ENCODE measurements at regions not wholly inside any gene's neighbourhood (a gene's known extent, or its start where the extent isn't known, plus 50 kb on each side); places are given as distances from the start of the nearest gene placed in this dataset.

DNA sequence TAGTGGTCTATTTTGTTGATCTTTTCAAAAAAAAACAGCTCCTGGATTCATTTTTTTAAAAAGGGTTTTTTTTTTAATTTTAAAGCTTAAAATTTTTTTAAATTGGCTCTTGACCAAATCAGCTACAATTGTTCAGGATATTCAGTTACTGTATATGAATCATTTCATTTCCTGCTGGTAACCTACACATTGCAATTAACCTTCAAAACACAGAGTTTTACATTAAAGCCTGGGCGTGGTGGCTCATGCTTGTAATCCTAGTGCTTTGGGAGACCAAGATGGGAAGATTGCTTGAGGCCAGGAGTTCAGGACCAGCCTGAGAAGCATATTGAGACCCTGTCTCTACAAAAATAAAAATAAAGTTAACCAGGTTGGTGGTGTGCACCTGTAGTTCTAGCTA lies 163.4 kb downstream of the ALDH1A2 start:
- WGBS, result 92% methylated on average over 1 of the region's 1 CpG
- H3K4me1 ChIP-seq (ENCODE audit: control insufficient read depth in 4 of 4, insufficient read depth in 4 of 4, low read length in 3 of 4), result no peaks in the 10 kb centered on the region
- H3K27ac ChIP-seq (ENCODE audit: low read depth in 1 of 2, low read length in 2 of 2), result no peak overlapping the region
- H3K9me3 ChIP-seq (ENCODE audit: control insufficient read depth in 4 of 4, low read length in 3 of 4), result no peaks in the 10 kb centered on the region
- H3K4me3 ChIP-seq (ENCODE audit: low read depth in 1 of 3, low read length in 3 of 3), result no peak overlapping the region
- no peaks in the 10 kb centered on the region for H3K36me3 ChIP-seq (ENCODE audit: control insufficient read depth in 4 of 4, insufficient read depth in 3 of 4, low read depth in 1 of 4, low read length in 3 of 4)
- no peaks in the 10 kb centered on the region for H3K27me3 ChIP-seq (ENCODE audit: control insufficient read depth in 4 of 4, insufficient read depth in 4 of 4, low read length in 3 of 4)
- no peak overlapping the region for H3K9ac ChIP-seq (ENCODE audit: low read depth in 1 of 2, low read length in 2 of 2)
- TF ChIP-seq, protein P1, sequence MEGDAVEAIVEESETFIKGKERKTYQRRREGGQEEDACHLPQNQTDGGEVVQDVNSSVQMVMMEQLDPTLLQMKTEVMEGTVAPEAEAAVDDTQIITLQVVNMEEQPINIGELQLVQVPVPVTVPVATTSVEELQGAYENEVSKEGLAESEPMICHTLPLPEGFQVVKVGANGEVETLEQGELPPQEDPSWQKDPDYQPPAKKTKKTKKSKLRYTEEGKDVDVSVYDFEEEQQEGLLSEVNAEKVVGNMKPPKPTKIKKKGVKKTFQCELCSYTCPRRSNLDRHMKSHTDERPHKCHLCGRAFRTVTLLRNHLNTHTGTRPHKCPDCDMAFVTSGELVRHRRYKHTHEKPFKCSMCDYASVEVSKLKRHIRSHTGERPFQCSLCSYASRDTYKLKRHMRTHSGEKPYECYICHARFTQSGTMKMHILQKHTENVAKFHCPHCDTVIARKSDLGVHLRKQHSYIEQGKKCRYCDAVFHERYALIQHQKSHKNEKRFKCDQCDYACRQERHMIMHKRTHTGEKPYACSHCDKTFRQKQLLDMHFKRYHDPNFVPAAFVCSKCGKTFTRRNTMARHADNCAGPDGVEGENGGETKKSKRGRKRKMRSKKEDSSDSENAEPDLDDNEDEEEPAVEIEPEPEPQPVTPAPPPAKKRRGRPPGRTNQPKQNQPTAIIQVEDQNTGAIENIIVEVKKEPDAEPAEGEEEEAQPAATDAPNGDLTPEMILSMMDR (IDR thresholded peaks at IDR 0.05; ENCODE audit: low read depth, low read length, missing input control), result no peak
- no peak for TF ChIP-seq FOXA2 (IDR thresholded peaks at IDR 0.05)
- no peak for TF ChIP-seq JUND (IDR thresholded peaks at IDR 0.05)
- TF ChIP-seq HNF4G (IDR thresholded peaks at IDR 0.05), result no peak
- no peak for TF ChIP-seq NR2F2 (IDR thresholded peaks at IDR 0.05)
- no peak for TF ChIP-seq RXRA (IDR thresholded peaks at IDR 0.05)
- TF ChIP-seq FOXA1 (IDR thresholded peaks at IDR 0.05), result no peak
- TF ChIP-seq, protein P2, sequence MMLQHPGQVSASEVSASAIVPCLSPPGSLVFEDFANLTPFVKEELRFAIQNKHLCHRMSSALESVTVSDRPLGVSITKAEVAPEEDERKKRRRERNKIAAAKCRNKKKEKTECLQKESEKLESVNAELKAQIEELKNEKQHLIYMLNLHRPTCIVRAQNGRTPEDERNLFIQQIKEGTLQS (IDR thresholded peaks at IDR 0.05), result no peak
- no peak for TF ChIP-seq EGR1 (IDR thresholded peaks at IDR 0.05; ENCODE audit: low read depth in 2 of 2)
- no peak for TF ChIP-seq GABPA (IDR thresholded peaks at IDR 0.05 in 1 of 2, conservative IDR thresholded peaks at IDR 0.05 in 1 of 2)
- TF ChIP-seq, protein P3, sequence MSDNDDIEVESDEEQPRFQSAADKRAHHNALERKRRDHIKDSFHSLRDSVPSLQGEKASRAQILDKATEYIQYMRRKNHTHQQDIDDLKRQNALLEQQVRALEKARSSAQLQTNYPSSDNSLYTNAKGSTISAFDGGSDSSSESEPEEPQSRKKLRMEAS (IDR thresholded peaks at IDR 0.05), result no peak
- TF ChIP-seq HNF4A (conservative IDR thresholded peaks at IDR 0.05), result no peak
- no peak for TF ChIP-seq YY1 (IDR thresholded peaks at IDR 0.05)
- TF ChIP-seq SP1 (IDR thresholded peaks at IDR 0.05), result no peak
- no peak for TF ChIP-seq TAF1 (conservative IDR thresholded peaks at IDR 0.05)
- TF ChIP-seq, protein P4, sequence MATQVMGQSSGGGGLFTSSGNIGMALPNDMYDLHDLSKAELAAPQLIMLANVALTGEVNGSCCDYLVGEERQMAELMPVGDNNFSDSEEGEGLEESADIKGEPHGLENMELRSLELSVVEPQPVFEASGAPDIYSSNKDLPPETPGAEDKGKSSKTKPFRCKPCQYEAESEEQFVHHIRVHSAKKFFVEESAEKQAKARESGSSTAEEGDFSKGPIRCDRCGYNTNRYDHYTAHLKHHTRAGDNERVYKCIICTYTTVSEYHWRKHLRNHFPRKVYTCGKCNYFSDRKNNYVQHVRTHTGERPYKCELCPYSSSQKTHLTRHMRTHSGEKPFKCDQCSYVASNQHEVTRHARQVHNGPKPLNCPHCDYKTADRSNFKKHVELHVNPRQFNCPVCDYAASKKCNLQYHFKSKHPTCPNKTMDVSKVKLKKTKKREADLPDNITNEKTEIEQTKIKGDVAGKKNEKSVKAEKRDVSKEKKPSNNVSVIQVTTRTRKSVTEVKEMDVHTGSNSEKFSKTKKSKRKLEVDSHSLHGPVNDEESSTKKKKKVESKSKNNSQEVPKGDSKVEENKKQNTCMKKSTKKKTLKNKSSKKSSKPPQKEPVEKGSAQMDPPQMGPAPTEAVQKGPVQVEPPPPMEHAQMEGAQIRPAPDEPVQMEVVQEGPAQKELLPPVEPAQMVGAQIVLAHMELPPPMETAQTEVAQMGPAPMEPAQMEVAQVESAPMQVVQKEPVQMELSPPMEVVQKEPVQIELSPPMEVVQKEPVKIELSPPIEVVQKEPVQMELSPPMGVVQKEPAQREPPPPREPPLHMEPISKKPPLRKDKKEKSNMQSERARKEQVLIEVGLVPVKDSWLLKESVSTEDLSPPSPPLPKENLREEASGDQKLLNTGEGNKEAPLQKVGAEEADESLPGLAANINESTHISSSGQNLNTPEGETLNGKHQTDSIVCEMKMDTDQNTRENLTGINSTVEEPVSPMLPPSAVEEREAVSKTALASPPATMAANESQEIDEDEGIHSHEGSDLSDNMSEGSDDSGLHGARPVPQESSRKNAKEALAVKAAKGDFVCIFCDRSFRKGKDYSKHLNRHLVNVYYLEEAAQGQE (IDR thresholded peaks at IDR 0.05), result no peak
- DNase-seq (ENCODE audit: low spot score), result no peak

All from liver (tissue), 8 donors.